Panc1 (cell line): ENCODE measurements at regions not wholly inside any gene's neighbourhood (a gene's known extent, or its start where the extent isn't known, plus 50 kb on each side); places are given as distances from the start of the nearest gene placed in this dataset.

ENCODE experiments used
- ATAC-seq: fragments of 200-7000 bp; cut with Tn5 transposase; 2 replicates; pipeline ENCODE4 v1.9.1; 2020; ENCODE audit warnings: mild to moderate bottlenecking, moderate library complexity
- BruUV-seq: library from RNA; stranded (reverse); fragments of 400-500 nt; replicated peaks from 2 replicates; lab custom pipeline; 2021; lab: Mats Ljungman, UMichigan
- CTCF ChIA-PET: fragments of 300-600 bp; sonication (Branson Sonifier 250); formaldehyde crosslinking; loops from one replicate; lab custom pipeline; 2022; ENCODE audit warnings: antibody characterized with exemption; lab: Charles Lee
- POLR2A ChIA-PET: fragments of 300-600 bp; sonication (Branson Sonifier 250); formaldehyde crosslinking; loops from one replicate; lab custom pipeline; 2022; ENCODE audit warnings: antibody characterized with exemption; lab: Charles Lee
- DNase-seq: peaks from one replicate; pipeline ENCODE4 v3.0.0-alpha.2; 2010; ENCODE audit warnings: low read depth, low spot score
- H3K27ac ChIP-seq: 2 replicates; pipeline ENCODE4 v1.5.1; 2011; ENCODE audit warnings: mild to moderate bottlenecking, low read length, inconsistent platforms
- H3K27me3 ChIP-seq: fragments of 200-500 bp; sonication (Bioruptor generic); 2 replicates; pipeline ENCODE4 v1.6.0; 2014; ENCODE audit warnings: low read length, inconsistent platforms; ENCODE audit not compliant: control insufficient read depth, insufficient read depth
- H3K36me3 ChIP-seq: fragments of 200-500 bp; sonication (Bioruptor generic); 2 replicates; pipeline ENCODE4 v1.5.1; 2014; ENCODE audit warnings: inconsistent platforms, mild to moderate bottlenecking, low read length, moderate library complexity; ENCODE audit not compliant: control insufficient read depth, insufficient read depth
- H3K4me1 ChIP-seq: 2 replicates; pipeline ENCODE4 v1.5.1; 2011; ENCODE audit warnings: inconsistent platforms, mild to moderate bottlenecking, low read length, moderate library complexity; ENCODE audit not compliant: control insufficient read depth, insufficient read depth
- H3K4me3 ChIP-seq, 2 experiments: 2 replicates each; pipeline ENCODE4 v1.5.1; 2011 to 2012; ENCODE audit warnings: low read depth in 2 of 2, low read length in 2 of 2, mild to moderate bottlenecking in 2 of 2, inconsistent platforms in 1 of 2, moderate library complexity in 1 of 2
- H3K9me3 ChIP-seq: fragments of 200-500 bp; sonication (Bioruptor generic); 2 replicates; pipeline ENCODE4 v1.5.1; 2014; ENCODE audit warnings: low read depth, mild to moderate bottlenecking, inconsistent platforms, low read length, moderate library complexity; ENCODE audit not compliant: control insufficient read depth, insufficient read depth
- CTCF ChIP-seq: fragments of 450-650 bp; IDR thresholded peaks from 2 replicates; pipeline ENCODE4 v1.5.1; 2017; ENCODE audit warnings: mild to moderate bottlenecking
- POLR2AphosphoS5 ChIP-seq: IDR thresholded peaks from 2 replicates; pipeline ENCODE4 v1.6.1; 2012; ENCODE audit warnings: mild to moderate bottlenecking, low read depth, low read length, moderate library complexity
- REST ChIP-seq, 2 experiments: IDR thresholded peaks; 2 replicates each; pipeline ENCODE4 v1.6.1; 2011 to 2012; ENCODE audit warnings: low read depth in 2 of 2, control low read depth in 1 of 2, low read length in 1 of 2, mild to moderate bottlenecking in 1 of 2, moderate library complexity in 1 of 2; ENCODE audit not compliant: insufficient read depth in 1 of 2
- SIN3A ChIP-seq: IDR thresholded peaks from 2 replicates; pipeline ENCODE4 v1.6.1; 2012; ENCODE audit warnings: low read depth, mild to moderate bottlenecking, low read length, moderate library complexity, borderline replicate concordance; ENCODE audit not compliant: insufficient read depth
- TCF7L2 ChIP-seq: IDR thresholded peaks from 2 replicates; pipeline ENCODE4 v1.6.1; 2011; ENCODE audit warnings: mild to moderate bottlenecking, low read depth, low read length, inconsistent platforms
- in situ Hi-C: cut with HindIII; loops from 2 replicates; pipeline ENCODE4 v1.10.0; 2016; ENCODE audit warnings: low sequenced_read_pairs, low pct_unique_long_range_greater_than_20kb
- intact Hi-C: fragments of 100-400 bp; cut with micrococcal nuclease; formaldehyde crosslinking; loops from one replicate; pipeline ENCODE4 v1.10.0; 2022; ENCODE audit not compliant: unreplicated experiment

DNA sequence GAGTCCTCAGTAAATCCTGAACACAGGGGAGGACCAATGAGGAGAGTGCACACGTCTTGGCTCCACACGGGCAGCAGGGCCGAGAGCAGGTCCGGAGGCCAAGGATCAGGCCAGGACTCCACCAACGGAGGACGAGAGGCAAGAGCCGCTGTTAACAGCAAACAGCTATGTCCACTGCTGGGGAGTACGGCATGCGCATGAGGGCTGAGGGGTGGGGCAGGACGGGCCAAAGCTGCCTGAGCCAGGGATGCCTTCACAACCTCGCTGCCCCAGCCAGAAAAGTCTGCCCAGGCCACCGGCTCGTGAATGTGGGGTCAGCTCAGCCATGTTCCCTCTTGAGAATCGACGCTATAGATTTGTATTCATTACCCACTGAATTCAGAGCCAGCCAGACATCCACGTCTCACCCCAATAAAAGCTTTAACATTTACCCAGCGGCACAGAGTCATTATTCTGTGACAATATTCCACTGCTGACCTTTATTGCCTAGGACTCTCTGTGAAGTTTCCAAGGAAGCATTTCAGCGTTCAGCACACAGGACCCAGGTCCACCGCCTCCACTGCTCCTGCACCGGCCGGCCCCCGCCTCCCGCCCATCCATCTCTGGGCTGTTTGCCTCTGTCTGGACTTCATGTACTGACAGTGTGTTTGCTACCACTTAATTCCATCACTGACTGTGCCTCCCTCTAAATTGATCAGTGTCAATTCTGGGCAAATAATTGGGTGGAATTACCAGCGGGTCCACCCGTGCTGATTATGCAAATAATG lies 384.9 kb downstream of the SHANK2 start:
- DNase-seq (no peak), ATAC-seq (no peak)
- BruUV-seq = no TSS peak
- no peak for TF ChIP-seq SIN3A
- no peak for TF ChIP-seq REST (IDR thresholded peaks at IDR 0.05; ENCODE audit: insufficient read depth in 1 of 2, low read depth in 2 of 2, low read length in 1 of 2)
- no peak for TF ChIP-seq POLR2AphosphoS5
- TF ChIP-seq TCF7L2 = no peak
- no peak for TF ChIP-seq CTCF
- no peaks in the 10 kb centered on the region for H3K27me3 ChIP-seq
- intact Hi-C loops = no loop called here
- no peaks in the 10 kb centered on the region for H3K9me3 ChIP-seq
- in situ Hi-C loops = no loop called here
- POLR2A ChIA-PET = no interaction called here
- H3K27ac ChIP-seq = no peak overlapping the region
- no peaks in the 10 kb centered on the region for H3K36me3 ChIP-seq
- CTCF ChIA-PET = no interaction called here
- H3K4me3 ChIP-seq = no peak overlapping the region
- H3K4me1 ChIP-seq = no peaks in the 10 kb centered on the region

DNA sequence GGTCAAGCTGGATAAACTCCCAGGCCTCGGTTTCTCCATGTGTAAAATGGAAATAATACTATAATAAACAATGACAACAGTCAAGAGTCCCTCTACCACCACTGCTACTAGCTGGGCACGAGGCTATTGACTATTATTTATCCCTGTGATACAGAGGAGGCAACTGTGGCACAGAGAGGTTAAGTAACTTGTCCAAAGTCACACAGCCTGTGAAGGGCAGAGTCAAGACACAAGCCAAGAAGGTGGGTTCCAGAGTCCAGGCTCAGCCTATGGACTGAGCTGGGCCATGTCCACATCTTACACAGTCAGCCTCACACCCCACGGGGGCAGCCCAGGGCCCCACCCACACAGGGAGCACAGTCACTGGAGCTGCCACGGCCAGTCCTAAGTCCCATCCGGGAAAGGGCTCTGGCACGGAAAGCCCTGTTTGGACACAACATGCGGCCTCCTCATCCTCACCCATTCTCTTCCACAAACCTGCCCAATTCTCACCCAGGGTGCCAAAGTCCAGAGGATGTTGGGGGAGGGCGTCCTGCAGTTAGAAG lies 384.0 kb downstream of the SHANK2 start:
- no peak for DNase-seq
- in situ Hi-C loops = no loop called here
- Histone ChIP-seq H3K27me3 (no peaks in the 10 kb centered on the region), H3K9me3 (no peaks in the 10 kb centered on the region), H3K36me3 (no peaks in the 10 kb centered on the region), H3K27ac (no peak overlapping the region), H3K4me3 (no peak overlapping the region), H3K4me1 (no peaks in the 10 kb centered on the region)
- no peak for ATAC-seq
- POLR2A ChIA-PET = no interaction called here
- TF ChIP-seq REST (IDR thresholded peaks at IDR 0.05; ENCODE audit: insufficient read depth in 1 of 2, low read depth in 2 of 2, low read length in 1 of 2) (no peak), POLR2AphosphoS5 (no peak), SIN3A (no peak), TCF7L2 (no peak), CTCF (no peak)
- intact Hi-C loops = no loop called here
- CTCF ChIA-PET = no interaction called here
- BruUV-seq = no TSS peak
